Natural killer cell (primary cell): ENCODE measurements at regions not wholly inside any gene's neighbourhood (a gene's known extent, or its start where the extent isn't known, plus 50 kb on each side); places are given as distances from the start of the nearest gene placed in this dataset.

Experiments
- ATAC-seq, 3 donors: fragments of 150-1000 bp in 2 of 3; fragments of 200-7000 bp in 1 of 3; cut with Tn5 transposase; 1 replicate in 1 of 3; 2 replicates in 2 of 3; pipeline ENCODE4 v1.10.0; 2021; ENCODE audit warnings: mild to moderate bottlenecking in 2 of 3, moderate library complexity in 2 of 3
- DNase-seq, 2 donors: peaks; one replicate each; pipeline versions ENCODE4 v3.0.0 to v3.0.0-alpha.2; 2013 to 2021; ENCODE audit warnings: mixed read lengths in 1 of 2
- H3K27ac ChIP-seq: one replicate; pipeline ENCODE4 v1.5.1; 2013; ENCODE audit warnings: mild to moderate bottlenecking, low read length
- H3K27me3 ChIP-seq: one replicate; pipeline ENCODE4 v1.6.1; 2013; ENCODE audit warnings: low read length; ENCODE audit not compliant: control insufficient read depth, insufficient read depth
- H3K36me3 ChIP-seq: one replicate; pipeline ENCODE4 v1.6.1; 2013; ENCODE audit warnings: low read length; ENCODE audit not compliant: control insufficient read depth, insufficient read depth
- H3K4me1 ChIP-seq: one replicate; pipeline ENCODE4 v1.6.1; 2013; ENCODE audit warnings: low read length; ENCODE audit not compliant: control insufficient read depth, insufficient read depth
- H3K4me3 ChIP-seq: one replicate; pipeline ENCODE4 v1.5.1; 2013; ENCODE audit warnings: low read length
- H3K9me3 ChIP-seq: one replicate; pipeline ENCODE4 v1.6.1; 2013; ENCODE audit warnings: low read length; ENCODE audit not compliant: control insufficient read depth, insufficient read depth
- H3K27ac Mint-ChIP-seq, 2 donors: one replicate each; pipeline ENCODE4 v1.8.0; 2022; ENCODE audit warnings: mild to moderate bottlenecking in 2 of 2, mixed read lengths in 2 of 2, moderate library complexity in 1 of 2
- H3K27me3 Mint-ChIP-seq, 2 donors: one replicate each; pipeline ENCODE4 v1.8.0; 2022; ENCODE audit warnings: low read depth in 2 of 2, mixed read lengths in 2 of 2
- H3K36me3 Mint-ChIP-seq: one replicate; pipeline ENCODE4 v1.8.0; 2022; ENCODE audit warnings: mixed read lengths
- H3K4me1 Mint-ChIP-seq, 2 donors: one replicate each; pipeline ENCODE4 v1.8.0; 2022; ENCODE audit warnings: mixed read lengths in 2 of 2
- H3K4me3 Mint-ChIP-seq: one replicate; pipeline ENCODE4 v1.8.0; 2022; ENCODE audit warnings: mild to moderate bottlenecking, moderate library complexity, mixed read lengths
- H3K9me3 Mint-ChIP-seq, 2 donors: one replicate each; pipeline ENCODE4 v1.8.0; 2022; ENCODE audit warnings: mixed read lengths in 2 of 2
- WGBS: methylation state at CpG from one replicate; pipeline ENCODE4 v1.1.7; 2013; ENCODE audit warnings: missing lambda C conversion rate; ENCODE audit not compliant: insufficient coverage; 5-methylcytosine and 5-hydroxymethylcytosine counted together
- intact Hi-C: fragments of 100-400 bp; cut with micrococcal nuclease; formaldehyde crosslinking; loops from one replicate; pipeline ENCODE4 v1.14.2; 2022
- TF ChIP-seq, protein P1 (sequence below): fragments of 200-600 bp; IDR thresholded peaks from one replicate; pipeline ENCODE4 v1.8.0; 2022; ENCODE audit warnings: antibody characterized with exemption

DNA sequence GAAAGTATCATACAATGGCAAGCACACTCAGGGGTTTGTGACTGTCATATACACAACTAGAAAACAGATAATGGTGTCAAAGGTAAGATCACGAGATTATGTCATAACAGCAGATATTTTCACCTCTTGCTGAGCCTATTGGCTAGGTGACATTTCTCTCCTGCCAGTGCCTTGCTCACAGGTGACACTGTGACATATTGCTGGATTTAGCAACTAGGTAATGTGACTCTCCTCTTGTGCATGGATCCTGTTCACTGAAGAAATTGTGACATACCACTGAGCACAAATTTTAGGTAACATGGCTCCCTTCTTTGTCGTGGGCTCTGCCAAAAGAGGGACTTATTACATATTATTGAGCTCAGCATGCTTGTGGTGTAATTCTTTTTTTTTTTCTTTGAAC is 842.0 kb upstream of the TSPY4 start:
- no peak overlapping the region for H3K27ac Mint-ChIP-seq
- Histone ChIP-seq H3K4me3 (no peak overlapping the region), H3K36me3 (no peaks in the 10 kb centered on the region), H3K9me3 (no peaks in the 10 kb centered on the region), H3K27me3 (no peaks in the 10 kb centered on the region), H3K27ac (no peak overlapping the region), H3K4me1 (no peaks in the 10 kb centered on the region)
- no peak for DNase-seq
- WGBS: 53% methylated on average over 2 of the region's 2 CpGs
- TF ChIP-seq, protein P1, sequence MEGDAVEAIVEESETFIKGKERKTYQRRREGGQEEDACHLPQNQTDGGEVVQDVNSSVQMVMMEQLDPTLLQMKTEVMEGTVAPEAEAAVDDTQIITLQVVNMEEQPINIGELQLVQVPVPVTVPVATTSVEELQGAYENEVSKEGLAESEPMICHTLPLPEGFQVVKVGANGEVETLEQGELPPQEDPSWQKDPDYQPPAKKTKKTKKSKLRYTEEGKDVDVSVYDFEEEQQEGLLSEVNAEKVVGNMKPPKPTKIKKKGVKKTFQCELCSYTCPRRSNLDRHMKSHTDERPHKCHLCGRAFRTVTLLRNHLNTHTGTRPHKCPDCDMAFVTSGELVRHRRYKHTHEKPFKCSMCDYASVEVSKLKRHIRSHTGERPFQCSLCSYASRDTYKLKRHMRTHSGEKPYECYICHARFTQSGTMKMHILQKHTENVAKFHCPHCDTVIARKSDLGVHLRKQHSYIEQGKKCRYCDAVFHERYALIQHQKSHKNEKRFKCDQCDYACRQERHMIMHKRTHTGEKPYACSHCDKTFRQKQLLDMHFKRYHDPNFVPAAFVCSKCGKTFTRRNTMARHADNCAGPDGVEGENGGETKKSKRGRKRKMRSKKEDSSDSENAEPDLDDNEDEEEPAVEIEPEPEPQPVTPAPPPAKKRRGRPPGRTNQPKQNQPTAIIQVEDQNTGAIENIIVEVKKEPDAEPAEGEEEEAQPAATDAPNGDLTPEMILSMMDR: no peak
- no peaks in the 10 kb centered on the region for H3K36me3 Mint-ChIP-seq
- H3K4me3 Mint-ChIP-seq: no peak overlapping the region
- intact Hi-C loops: no loop called here
- H3K9me3 Mint-ChIP-seq: no peaks in the 10 kb centered on the region
- no peaks in the 10 kb centered on the region for H3K27me3 Mint-ChIP-seq
- ATAC-seq: no peak
- H3K4me1 Mint-ChIP-seq: no peaks in the 10 kb centered on the region

DNA sequence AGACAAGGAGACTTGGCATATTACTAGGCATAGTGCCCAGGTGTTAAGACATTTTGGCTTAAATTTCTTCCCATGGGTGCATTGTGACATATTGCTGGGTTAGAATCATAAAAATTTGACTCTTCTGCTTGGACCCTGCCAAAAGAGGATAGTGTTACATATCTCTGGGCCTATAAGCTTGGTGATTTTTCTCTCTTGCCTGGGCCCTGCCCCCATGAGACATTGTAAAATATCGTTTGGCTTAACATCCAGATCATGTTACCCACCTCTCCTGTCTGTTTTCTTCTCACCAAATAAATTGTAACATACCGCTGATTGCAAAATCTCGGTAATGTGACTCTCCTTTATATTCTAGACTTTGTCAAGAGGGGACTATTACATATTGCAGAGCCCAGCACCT is 836.4 kb upstream of the TSPY4 start:
- 66% methylated on average over 3 of the region's 3 CpGs for WGBS

DNA sequence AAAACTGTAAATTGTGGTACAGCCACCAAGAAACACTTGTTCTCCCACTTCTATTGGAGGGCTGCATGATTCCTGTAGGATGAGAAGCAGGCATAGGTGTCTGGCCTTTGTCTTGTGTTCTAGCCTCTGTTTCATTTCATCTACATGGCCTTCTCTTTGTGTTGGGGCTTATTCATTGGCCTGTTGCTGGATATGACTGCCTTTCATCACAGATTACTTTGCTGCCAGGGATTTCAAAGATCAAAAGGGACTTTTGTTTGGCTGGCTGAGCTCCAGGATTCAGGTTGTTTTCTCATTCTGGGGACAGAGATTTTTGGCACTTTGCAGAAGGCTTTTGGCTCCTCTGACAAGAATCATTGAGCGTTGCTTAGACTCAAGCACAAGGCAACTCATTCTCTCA is 803.8 kb upstream of the TSPY4 start:
- H3K4me1 Mint-ChIP-seq: no peaks in the 10 kb centered on the region
- H3K4me1 ChIP-seq: peaks cover 3% of the 10 kb centered on the region
- 77% methylated on average over 1 of the region's 1 CpG for WGBS
- H3K4me3 Mint-ChIP-seq: no peak overlapping the region
- H3K9me3 Mint-ChIP-seq: no peaks in the 10 kb centered on the region
- H3K27ac Mint-ChIP-seq: no peak overlapping the region
- no peak overlapping the region for H3K4me3 ChIP-seq
- TF ChIP-seq, protein P1: no peak
- no peaks in the 10 kb centered on the region for H3K36me3 Mint-ChIP-seq
- intact Hi-C loops: no loop called here
- no peaks in the 10 kb centered on the region for H3K27me3 ChIP-seq
- H3K9me3 ChIP-seq: no peaks in the 10 kb centered on the region
- no peak for ATAC-seq
- H3K27me3 Mint-ChIP-seq: no peaks in the 10 kb centered on the region
- DNase-seq: no peak
- H3K27ac ChIP-seq: no peak overlapping the region
- no peaks in the 10 kb centered on the region for H3K36me3 ChIP-seq

More for the DNA sequence above, 836.4 kb upstream of the TSPY4 start:
- no peak overlapping the region for H3K4me3 Mint-ChIP-seq
- no peak overlapping the region for H3K27ac ChIP-seq
- no peaks in the 10 kb centered on the region for H3K9me3 Mint-ChIP-seq
- no peaks in the 10 kb centered on the region for H3K9me3 ChIP-seq
- no peaks in the 10 kb centered on the region for H3K36me3 ChIP-seq
- H3K4me1 Mint-ChIP-seq: no peaks in the 10 kb centered on the region
- no peak overlapping the region for H3K4me3 ChIP-seq
- H3K36me3 Mint-ChIP-seq: no peaks in the 10 kb centered on the region
- no peaks in the 10 kb centered on the region for H3K27me3 Mint-ChIP-seq
- H3K4me1 ChIP-seq: no peaks in the 10 kb centered on the region
- ATAC-seq (no peak), DNase-seq (no peak)
- H3K27me3 ChIP-seq: no peaks in the 10 kb centered on the region
- H3K27ac Mint-ChIP-seq: no peak overlapping the region
- TF ChIP-seq, protein P1: no peak
- intact Hi-C loops: no loop called here

DNA sequence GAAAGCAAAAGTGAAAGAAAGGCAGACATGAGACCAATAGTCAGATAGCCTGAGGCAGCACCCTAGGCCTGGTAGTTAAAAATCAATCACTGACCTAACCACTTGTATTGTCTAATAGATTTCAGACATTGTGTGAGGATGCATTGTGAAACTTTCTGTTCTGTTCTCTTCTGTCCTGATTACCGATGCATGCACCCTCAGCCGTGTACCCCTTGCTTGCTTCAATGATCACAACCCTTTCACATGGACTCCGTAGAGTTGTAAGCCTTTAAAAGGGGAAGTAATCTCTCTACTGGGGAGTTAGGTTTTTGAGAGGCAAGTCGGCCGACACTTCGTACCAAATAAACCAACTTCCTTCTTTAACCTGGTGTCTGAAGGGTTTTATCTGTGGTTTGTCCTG is 801.6 kb upstream of the TSPY4 start:
- Mint-ChIP-seq H3K4me3 (no peak overlapping the region), H3K27me3 (no peaks in the 10 kb centered on the region), H3K4me1 (no peaks in the 10 kb centered on the region), H3K36me3 (no peaks in the 10 kb centered on the region), H3K9me3 (no peaks in the 10 kb centered on the region), H3K27ac (no peak overlapping the region)
- DNase-seq (no peak), ATAC-seq (no peak)
- Histone ChIP-seq H3K27ac (peak overlapping the region; percentile 35), H3K27me3 (no peaks in the 10 kb centered on the region), H3K4me3 (no peak overlapping the region), H3K36me3 (no peaks in the 10 kb centered on the region), H3K9me3 (no peaks in the 10 kb centered on the region), H3K4me1 (peaks cover 3% of the 10 kb centered on the region)
- WGBS: no CpG with 5 or more reads among the region's 6 CpGs
- TF ChIP-seq, protein P1: no peak
- intact Hi-C loops: no loop called here
